ENCODE measurements at regions not wholly inside any gene's neighbourhood (a gene's known extent, or its start where the extent isn't known, plus 50 kb on each side); places are given as distances from the start of the nearest gene placed in this dataset.

GRCh38 chr20:54981175-54981574 is 505.8 kb downstream of the DOK5 start:
- Histone ChIP-seq H3K9me3 (ENCODE audit: low read depth) (no peaks in the 10 kb centered on the region), H3K4me3 (no peak overlapping the region), H3K27me3 (no peaks in the 10 kb centered on the region), H3K36me3 (no peaks in the 10 kb centered on the region), H3K4me1 (ENCODE audit: low read depth) (peaks cover 3% of the 10 kb centered on the region), H3K27ac (no peak overlapping the region)
- no peak for TF ChIP-seq CTCF (IDR thresholded peaks at IDR 0.05; ENCODE audit: low read depth, low read length)
- DNase-seq (ENCODE audit: low read depth in 1 of 2, low spot score in 1 of 2), result no peak

GRCh38 chr20:54980103-54980960 is 504.9 kb downstream of the DOK5 start:
- no peaks in the 10 kb centered on the region for H3K36me3 ChIP-seq
- H3K9me3 ChIP-seq (ENCODE audit: low read depth), result no peaks in the 10 kb centered on the region
- no peaks in the 10 kb centered on the region for H3K27me3 ChIP-seq
- H3K4me3 ChIP-seq, result no peak overlapping the region
- peak in 1 of 2 donors; percentile 28 for DNase-seq (ENCODE audit: low read depth in 1 of 2, low spot score in 1 of 2)
- H3K4me1 ChIP-seq (ENCODE audit: low read depth), result peaks cover 3% of the 10 kb centered on the region
- TF ChIP-seq CTCF (IDR thresholded peaks at IDR 0.05; ENCODE audit: low read depth, low read length), result no peak
- H3K27ac ChIP-seq, result no peak overlapping the region

- no peak for DNase-seq (ENCODE audit: low read depth in 1 of 2, low spot score in 1 of 2)
- no peaks in the 10 kb centered on the region for H3K36me3 ChIP-seq
- H3K27me3 ChIP-seq, result no peaks in the 10 kb centered on the region
- H3K9me3 ChIP-seq (ENCODE audit: low read depth), result no peaks in the 10 kb centered on the region
- TF ChIP-seq CTCF (IDR thresholded peaks at IDR 0.05; ENCODE audit: low read depth, low read length), result no peak
- H3K4me1 ChIP-seq (ENCODE audit: low read depth), result no peaks in the 10 kb centered on the region
- H3K4me3 ChIP-seq, result no peak overlapping the region
- H3K27ac ChIP-seq, result no peak overlapping the region
These were observed 474.9 kb downstream of the DOK5 start for GRCh38 chr20:54950304-54950703.

- H3K4me1 ChIP-seq (ENCODE audit: low read depth), result no peaks in the 10 kb centered on the region
- no peaks in the 10 kb centered on the region for H3K9me3 ChIP-seq (ENCODE audit: low read depth)
- H3K36me3 ChIP-seq, result no peaks in the 10 kb centered on the region
- H3K27me3 ChIP-seq, result no peaks in the 10 kb centered on the region
- no peak overlapping the region for H3K4me3 ChIP-seq
- no peak for DNase-seq (ENCODE audit: low read depth in 1 of 2, low spot score in 1 of 2)
- no peak overlapping the region for H3K27ac ChIP-seq
- TF ChIP-seq CTCF (IDR thresholded peaks at IDR 0.05; ENCODE audit: low read depth, low read length), result no peak
These were observed 466.3 kb downstream of the DOK5 start for GRCh38 chr20:54941666-54942065.

GRCh38 chr20:54940522-54940921 is 465.1 kb downstream of the DOK5 start:
- Histone ChIP-seq H3K27ac (no peak overlapping the region), H3K36me3 (no peaks in the 10 kb centered on the region), H3K27me3 (no peaks in the 10 kb centered on the region), H3K4me3 (no peak overlapping the region), H3K4me1 (ENCODE audit: low read depth) (no peaks in the 10 kb centered on the region), H3K9me3 (ENCODE audit: low read depth) (no peaks in the 10 kb centered on the region)
- no peak for DNase-seq (ENCODE audit: low read depth in 1 of 2, low spot score in 1 of 2)
- no peak for TF ChIP-seq CTCF (IDR thresholded peaks at IDR 0.05; ENCODE audit: low read depth, low read length)
